ENCODE measurements at regions not wholly inside any gene's neighbourhood (a gene's known extent, or its start where the extent isn't known, plus 50 kb on each side); places are given as distances from the start of the nearest gene placed in this dataset.

GRCh38 chr12:114827461-114827860 lies 143.5 kb upstream of the TBX3 start:
- H3K4me3 ChIP-seq, result no peak overlapping the region
- intact Hi-C loops (cut with DNase I), result no loop called here

GRCh38 chr12:114826244-114826643 lies 142.3 kb upstream of the TBX3 start:
- intact Hi-C loops (cut with DNase I), result no loop called here
- DNase-seq (no peak), ATAC-seq (no peak)
- no peak overlapping the region for H3K4me3 ChIP-seq
- TF ChIP-seq CTCF (IDR thresholded peaks at IDR 0.05), result no peak
- H3K36me3 ChIP-seq (ENCODE audit: insufficient read depth in 1 of 2, low read depth in 1 of 2), result no peaks in the 10 kb centered on the region
- 79 to 82% (median 80%) methylated on average over 5 of the region's 5 CpGs for WGBS, 3 donors
- H3K27ac ChIP-seq, result no peak overlapping the region
- no peaks in the 10 kb centered on the region for H3K27me3 ChIP-seq (ENCODE audit: insufficient read depth in 3 of 3, low read length in 2 of 3)
- H3K4me1 ChIP-seq, result no peaks in the 10 kb centered on the region
- H3K9me3 ChIP-seq, result no peaks in the 10 kb centered on the region

More at GRCh38 chr12:114827461-114827860, 143.5 kb upstream of the TBX3 start:
- no peaks in the 10 kb centered on the region for H3K9me3 ChIP-seq
- no peak for TF ChIP-seq CTCF (IDR thresholded peaks at IDR 0.05)
- no peak overlapping the region for H3K27ac ChIP-seq
- ATAC-seq (no peak), DNase-seq (no peak)
- H3K27me3 ChIP-seq (ENCODE audit: insufficient read depth in 3 of 3, low read length in 2 of 3), result no peaks in the 10 kb centered on the region
- no peaks in the 10 kb centered on the region for H3K4me1 ChIP-seq
- WGBS, 3 donors, result 93 to 95% (median 93%) methylated on average over 7 of the region's 7 CpGs
- no peaks in the 10 kb centered on the region for H3K36me3 ChIP-seq (ENCODE audit: insufficient read depth in 1 of 2, low read depth in 1 of 2)

- intact Hi-C loops (cut with DNase I), result no loop called here
- DNase-seq (no peak), ATAC-seq (no peak)
- H3K27me3 ChIP-seq (ENCODE audit: insufficient read depth in 3 of 3, low read length in 2 of 3), result no peaks in the 10 kb centered on the region
- H3K4me1 ChIP-seq, result no peaks in the 10 kb centered on the region
- H3K36me3 ChIP-seq (ENCODE audit: insufficient read depth in 1 of 2, low read depth in 1 of 2), result no peaks in the 10 kb centered on the region
- no peak for TF ChIP-seq CTCF (IDR thresholded peaks at IDR 0.05)
- H3K27ac ChIP-seq, result no peak overlapping the region
- no peak overlapping the region for H3K4me3 ChIP-seq
- H3K9me3 ChIP-seq, result no peaks in the 10 kb centered on the region
- WGBS, 3 donors, result 30 to 54% (median 32%) methylated on average over 8 of the region's 8 CpGs
Observed at GRCh38 chr12:114823724-114824123, 139.7 kb upstream of the TBX3 start.

GRCh38 chr12:114821570-114821969 lies 137.6 kb upstream of the TBX3 start:
- Histone ChIP-seq H3K4me3 (no peak overlapping the region), H3K36me3 (ENCODE audit: insufficient read depth in 1 of 2, low read depth in 1 of 2) (no peaks in the 10 kb centered on the region), H3K9me3 (no peaks in the 10 kb centered on the region), H3K27me3 (ENCODE audit: insufficient read depth in 3 of 3, low read length in 2 of 3) (no peaks in the 10 kb centered on the region), H3K27ac (no peak overlapping the region), H3K4me1 (no peaks in the 10 kb centered on the region)
- ATAC-seq (no peak), DNase-seq (no peak)
- intact Hi-C loops (cut with DNase I), result no loop called here
- WGBS, 3 donors, result 86 to 91% (median 90%) methylated on average over 3 of the region's 3 CpGs
- TF ChIP-seq CTCF (IDR thresholded peaks at IDR 0.05), result no peak

GRCh38 chr12:114820796-114821195 lies 136.8 kb upstream of the TBX3 start:
- WGBS, 3 donors, result 73 to 76% (median 75%) methylated on average over 5 of the region's 5 CpGs
- no peak for TF ChIP-seq CTCF (IDR thresholded peaks at IDR 0.05)
- intact Hi-C loops (cut with DNase I), result no loop called here

More at GRCh38 chr12:114820796-114821195, 136.8 kb upstream of the TBX3 start:
- Histone ChIP-seq H3K4me3 (no peak overlapping the region), H3K36me3 (ENCODE audit: insufficient read depth in 1 of 2, low read depth in 1 of 2) (no peaks in the 10 kb centered on the region), H3K27ac (no peak overlapping the region), H3K4me1 (no peaks in the 10 kb centered on the region), H3K27me3 (ENCODE audit: insufficient read depth in 3 of 3, low read length in 2 of 3) (no peaks in the 10 kb centered on the region), H3K9me3 (no peaks in the 10 kb centered on the region)
- DNase-seq (no peak), ATAC-seq (no peak)

All from psoas muscle (tissue), 7 donors.